ENCODE measurements at regions not wholly inside any gene's neighbourhood (a gene's known extent, or its start where the extent isn't known, plus 50 kb on each side); places are given as distances from the start of the nearest gene placed in this dataset.

DNA sequence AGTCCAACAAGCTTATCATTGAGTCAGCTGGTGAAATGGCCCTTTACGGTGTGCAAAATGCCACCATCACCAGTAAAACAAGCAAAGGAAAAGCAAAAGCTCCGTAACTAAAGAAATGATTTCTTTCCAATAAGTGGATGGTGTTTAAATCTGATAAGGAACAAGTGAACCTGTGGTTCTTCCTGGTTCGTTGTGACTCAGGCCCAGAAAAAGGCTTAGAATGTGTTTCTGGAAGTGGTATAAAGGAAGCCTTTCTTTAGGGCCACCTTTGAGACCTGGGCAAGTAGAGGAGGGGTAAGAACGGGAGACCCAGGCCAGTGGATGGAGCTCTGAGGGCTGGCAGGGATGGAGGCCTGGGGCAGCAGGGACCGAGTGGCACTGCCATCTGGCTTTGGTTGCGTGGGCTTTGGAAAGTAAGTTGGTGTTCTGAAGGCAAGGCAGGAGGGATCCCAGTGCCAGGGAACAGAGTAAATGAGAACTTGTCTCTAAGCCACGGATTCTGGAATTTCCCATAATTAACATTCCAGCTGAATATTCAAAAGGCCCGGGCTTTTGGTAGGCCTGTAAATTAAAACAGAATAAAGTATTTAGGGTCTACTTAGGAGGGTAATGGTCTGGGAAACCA lies 87.9 kb upstream of the LMO4 start:
- WGBS (ENCODE audit: extremely low coverage, insufficient coverage, low lambda C conversion rate) = no CpG with 5 or more reads among the region's 8 CpGs
- H3K4me3 ChIP-seq (ENCODE audit: low read length) = no peak overlapping the region
- no peak overlapping the region for H2BK120ac ChIP-seq (ENCODE audit: low read depth, low read length)
- no peak for DNase-seq
- no peaks in the 10 kb centered on the region for H3K79me1 ChIP-seq (ENCODE audit: low read length)
- H2BK15ac ChIP-seq (replicated peaks; ENCODE audit: low read depth) = no peak overlapping the region
- H3K4me1 ChIP-seq (ENCODE audit: control insufficient read depth, low read depth, low read length) = no peaks in the 10 kb centered on the region
- no peak overlapping the region for H3K27ac ChIP-seq (ENCODE audit: low read depth, low read length)
- H2AK5ac ChIP-seq (ENCODE audit: low read length) = no peak overlapping the region
- no peak overlapping the region for H3K23ac ChIP-seq (ENCODE audit: low read length)
- no peak overlapping the region for H4K5ac ChIP-seq (ENCODE audit: low read length)
- H3K56ac ChIP-seq (ENCODE audit: low read length) = no peak overlapping the region
- H3K18ac ChIP-seq (ENCODE audit: low read length) = no peak overlapping the region
- H2BK5ac ChIP-seq (ENCODE audit: low read length) = no peak overlapping the region
- H3K27me3 ChIP-seq (ENCODE audit: insufficient read depth, low read length, poor library complexity) = no peaks in the 10 kb centered on the region
- H3K4ac ChIP-seq (ENCODE audit: low read depth, low read length) = no peak overlapping the region
- no peak overlapping the region for H4K8ac ChIP-seq (ENCODE audit: low read depth, low read length)
- H3K4me2 ChIP-seq (ENCODE audit: low read length) = no peak overlapping the region
- no peaks in the 10 kb centered on the region for H3K36me3 ChIP-seq (ENCODE audit: control insufficient read depth, insufficient read depth, low read length)
- H3K79me2 ChIP-seq (ENCODE audit: control insufficient read depth, insufficient read depth, low read length) = no peaks in the 10 kb centered on the region
- no peak overlapping the region for H3K9ac ChIP-seq (ENCODE audit: low read length)

GRCh38 chr1:87242445-87243185 lies 86.1 kb upstream of the LMO4 start:
- no CpG with 5 or more reads among the region's 6 CpGs for WGBS (ENCODE audit: extremely low coverage, insufficient coverage, low lambda C conversion rate)
- Histone ChIP-seq H2BK5ac (ENCODE audit: low read length) (no peak overlapping the region), H3K23ac (ENCODE audit: low read length) (no peak overlapping the region), H3K79me1 (ENCODE audit: low read length) (no peaks in the 10 kb centered on the region), H3K4me1 (ENCODE audit: control insufficient read depth, low read depth, low read length) (no peaks in the 10 kb centered on the region), H3K27me3 (ENCODE audit: insufficient read depth, low read length, poor library complexity) (no peaks in the 10 kb centered on the region), H3K9ac (ENCODE audit: low read length) (no peak overlapping the region), H3K79me2 (ENCODE audit: control insufficient read depth, insufficient read depth, low read length) (no peaks in the 10 kb centered on the region), H3K4me3 (ENCODE audit: low read length) (no peak overlapping the region), H2BK120ac (ENCODE audit: low read depth, low read length) (no peak overlapping the region), H3K18ac (ENCODE audit: low read length) (no peak overlapping the region), H3K36me3 (ENCODE audit: control insufficient read depth, insufficient read depth, low read length) (no peaks in the 10 kb centered on the region), H2AK5ac (ENCODE audit: low read length) (no peak overlapping the region), H3K4ac (ENCODE audit: low read depth, low read length) (no peak overlapping the region), H3K4me2 (ENCODE audit: low read length) (no peak overlapping the region), H2BK15ac (replicated peaks; ENCODE audit: low read depth) (no peak overlapping the region), H3K27ac (ENCODE audit: low read depth, low read length) (no peak overlapping the region), H4K8ac (ENCODE audit: low read depth, low read length) (no peak overlapping the region), H3K56ac (ENCODE audit: low read length) (no peak overlapping the region), H4K5ac (ENCODE audit: low read length) (no peak overlapping the region)
- DNase-seq = no peak

GRCh38 chr1:87243573-87243972 lies 85.1 kb upstream of the LMO4 start:
- H3K56ac ChIP-seq (ENCODE audit: low read length) = no peak overlapping the region
- H3K79me1 ChIP-seq (ENCODE audit: low read length) = no peaks in the 10 kb centered on the region
- no peak overlapping the region for H2BK5ac ChIP-seq (ENCODE audit: low read length)
- H2BK15ac ChIP-seq (replicated peaks; ENCODE audit: low read depth) = no peak overlapping the region
- H4K8ac ChIP-seq (ENCODE audit: low read depth, low read length) = no peak overlapping the region
- no peak overlapping the region for H2AK5ac ChIP-seq (ENCODE audit: low read length)
- no peak overlapping the region for H3K23ac ChIP-seq (ENCODE audit: low read length)
- no peak overlapping the region for H3K18ac ChIP-seq (ENCODE audit: low read length)
- no peak overlapping the region for H3K9ac ChIP-seq (ENCODE audit: low read length)
- no peaks in the 10 kb centered on the region for H3K36me3 ChIP-seq (ENCODE audit: control insufficient read depth, insufficient read depth, low read length)
- no peak overlapping the region for H4K5ac ChIP-seq (ENCODE audit: low read length)
- H3K4me2 ChIP-seq (ENCODE audit: low read length) = no peak overlapping the region
- H3K27ac ChIP-seq (ENCODE audit: low read depth, low read length) = no peak overlapping the region
- H3K4me3 ChIP-seq (ENCODE audit: low read length) = no peak overlapping the region
- DNase-seq = no peak
- WGBS (ENCODE audit: extremely low coverage, insufficient coverage, low lambda C conversion rate) = no CpG with 5 or more reads among the region's 1 CpG
- no peak overlapping the region for H3K4ac ChIP-seq (ENCODE audit: low read depth, low read length)
- no peak overlapping the region for H2BK120ac ChIP-seq (ENCODE audit: low read depth, low read length)
- H3K4me1 ChIP-seq (ENCODE audit: control insufficient read depth, low read depth, low read length) = no peaks in the 10 kb centered on the region
- H3K79me2 ChIP-seq (ENCODE audit: control insufficient read depth, insufficient read depth, low read length) = no peaks in the 10 kb centered on the region
- H3K27me3 ChIP-seq (ENCODE audit: insufficient read depth, low read length, poor library complexity) = no peaks in the 10 kb centered on the region

GRCh38 chr1:87246436-87246835 lies 82.2 kb upstream of the LMO4 start:
- Histone ChIP-seq H3K4me2 (ENCODE audit: low read length) (no peak overlapping the region), H3K27ac (ENCODE audit: low read depth, low read length) (no peak overlapping the region), H3K9ac (ENCODE audit: low read length) (no peak overlapping the region), H3K79me1 (ENCODE audit: low read length) (no peaks in the 10 kb centered on the region), H2BK5ac (ENCODE audit: low read length) (no peak overlapping the region), H3K4ac (ENCODE audit: low read depth, low read length) (no peak overlapping the region), H2BK120ac (ENCODE audit: low read depth, low read length) (no peak overlapping the region), H2AK5ac (ENCODE audit: low read length) (no peak overlapping the region), H2BK15ac (replicated peaks; ENCODE audit: low read depth) (no peak overlapping the region), H3K4me1 (ENCODE audit: control insufficient read depth, low read depth, low read length) (no peaks in the 10 kb centered on the region), H3K27me3 (ENCODE audit: insufficient read depth, low read length, poor library complexity) (no peaks in the 10 kb centered on the region), H3K56ac (ENCODE audit: low read length) (no peak overlapping the region), H3K4me3 (ENCODE audit: low read length) (no peak overlapping the region), H4K5ac (ENCODE audit: low read length) (no peak overlapping the region), H3K23ac (ENCODE audit: low read length) (no peak overlapping the region), H4K8ac (ENCODE audit: low read depth, low read length) (no peak overlapping the region), H3K36me3 (ENCODE audit: control insufficient read depth, insufficient read depth, low read length) (no peaks in the 10 kb centered on the region), H3K18ac (ENCODE audit: low read length) (no peak overlapping the region), H3K79me2 (ENCODE audit: control insufficient read depth, insufficient read depth, low read length) (no peaks in the 10 kb centered on the region)
- DNase-seq = no peak
- WGBS (ENCODE audit: extremely low coverage, insufficient coverage, low lambda C conversion rate) = no CpG with 5 or more reads among the region's 5 CpGs

DNA sequence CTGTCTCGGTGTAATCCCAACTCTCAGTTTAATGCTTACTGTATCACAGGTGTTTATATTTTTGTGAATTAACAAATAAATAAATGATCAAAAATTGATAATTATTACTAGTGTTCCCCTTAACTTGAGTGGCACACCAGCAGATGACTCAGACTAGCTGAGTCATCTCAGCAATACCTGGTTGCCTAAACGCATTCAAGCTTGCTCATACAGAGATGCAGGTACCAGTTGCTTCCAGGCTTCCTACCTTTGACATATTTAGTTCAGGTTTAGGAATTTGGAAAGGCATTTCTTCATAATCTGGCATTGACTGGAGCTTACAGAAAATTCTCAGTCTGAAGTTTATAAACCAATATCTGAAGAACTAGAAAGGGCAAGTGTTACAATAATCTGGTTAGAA lies 78.9 kb upstream of the LMO4 start:
- no peaks in the 10 kb centered on the region for H3K27me3 ChIP-seq (ENCODE audit: insufficient read depth, low read length, poor library complexity)
- H2BK5ac ChIP-seq (ENCODE audit: low read length) = no peak overlapping the region
- H3K9ac ChIP-seq (ENCODE audit: low read length) = no peak overlapping the region
- H3K18ac ChIP-seq (ENCODE audit: low read length) = no peak overlapping the region
- H3K4me2 ChIP-seq (ENCODE audit: low read length) = no peak overlapping the region
- no peak overlapping the region for H3K4ac ChIP-seq (ENCODE audit: low read depth, low read length)
- no peaks in the 10 kb centered on the region for H3K79me2 ChIP-seq (ENCODE audit: control insufficient read depth, insufficient read depth, low read length)
- no peak overlapping the region for H3K4me3 ChIP-seq (ENCODE audit: low read length)
- no peaks in the 10 kb centered on the region for H3K36me3 ChIP-seq (ENCODE audit: control insufficient read depth, insufficient read depth, low read length)
- H3K56ac ChIP-seq (ENCODE audit: low read length) = no peak overlapping the region
- no peak overlapping the region for H2BK120ac ChIP-seq (ENCODE audit: low read depth, low read length)
- no peak overlapping the region for H4K5ac ChIP-seq (ENCODE audit: low read length)
- H2AK5ac ChIP-seq (ENCODE audit: low read length) = no peak overlapping the region
- WGBS (ENCODE audit: extremely low coverage, insufficient coverage, low lambda C conversion rate) = no CpG with 5 or more reads among the region's 2 CpGs
- DNase-seq = no peak
- H4K8ac ChIP-seq (ENCODE audit: low read depth, low read length) = no peak overlapping the region
- no peaks in the 10 kb centered on the region for H3K4me1 ChIP-seq (ENCODE audit: control insufficient read depth, low read depth, low read length)
- H3K79me1 ChIP-seq (ENCODE audit: low read length) = no peaks in the 10 kb centered on the region
- H2BK15ac ChIP-seq (replicated peaks; ENCODE audit: low read depth) = no peak overlapping the region
- H3K23ac ChIP-seq (ENCODE audit: low read length) = no peak overlapping the region
- no peak overlapping the region for H3K27ac ChIP-seq (ENCODE audit: low read depth, low read length)

GRCh38 chr1:87250336-87250735 lies 78.3 kb upstream of the LMO4 start:
- Histone ChIP-seq H3K4me1 (ENCODE audit: control insufficient read depth, low read depth, low read length) (no peaks in the 10 kb centered on the region), H3K56ac (ENCODE audit: low read length) (no peak overlapping the region), H3K79me2 (ENCODE audit: control insufficient read depth, insufficient read depth, low read length) (no peaks in the 10 kb centered on the region), H4K5ac (ENCODE audit: low read length) (no peak overlapping the region), H2AK5ac (ENCODE audit: low read length) (no peak overlapping the region), H3K18ac (ENCODE audit: low read length) (no peak overlapping the region), H3K4me3 (ENCODE audit: low read length) (no peak overlapping the region), H3K4me2 (ENCODE audit: low read length) (no peak overlapping the region), H2BK120ac (ENCODE audit: low read depth, low read length) (no peak overlapping the region), H3K27ac (ENCODE audit: low read depth, low read length) (no peak overlapping the region), H3K4ac (ENCODE audit: low read depth, low read length) (no peak overlapping the region), H4K8ac (ENCODE audit: low read depth, low read length) (no peak overlapping the region), H3K27me3 (ENCODE audit: insufficient read depth, low read length, poor library complexity) (no peaks in the 10 kb centered on the region), H3K79me1 (ENCODE audit: low read length) (no peaks in the 10 kb centered on the region), H2BK15ac (replicated peaks; ENCODE audit: low read depth) (no peak overlapping the region), H3K9ac (ENCODE audit: low read length) (no peak overlapping the region), H3K36me3 (ENCODE audit: control insufficient read depth, insufficient read depth, low read length) (no peaks in the 10 kb centered on the region), H2BK5ac (ENCODE audit: low read length) (no peak overlapping the region), H3K23ac (ENCODE audit: low read length) (no peak overlapping the region)
- no peak for DNase-seq
- WGBS (ENCODE audit: extremely low coverage, insufficient coverage, low lambda C conversion rate) = no CpG with 5 or more reads among the region's 5 CpGs

Measured in mesendoderm (in vitro differentiated cells).